K562 (cell line): ENCODE measurements at regions not wholly inside any gene's neighbourhood (a gene's known extent, or its start where the extent isn't known, plus 50 kb on each side); places are given as distances from the start of the nearest gene placed in this dataset.

Source experiments
- ATAC-seq: fragments of 200-7000 bp; cut with Tn5 transposase; 3 replicates; pipeline ENCODE4 v1.9.1; 2020; ENCODE audit warnings: moderate library complexity
- BruUV-seq: library from RNA; stranded (reverse); fragments of 400-500 nt; replicated peaks from 2 replicates; lab custom pipeline; 2021; lab: Mats Ljungman, UMichigan
- CTCF ChIA-PET: fragments of 300-600 bp; formaldehyde crosslinking; extraction: SDS; loops from one replicate; lab custom pipeline; 2021; ENCODE audit warnings: low intra/inter-chr PET ratio; lab: Yijun Ruan, JAX
- POLR2A ChIA-PET: fragments of 300-600, 350-650 bp; sonication (Branson Sonifier 250); formaldehyde crosslinking; extraction: SDS; loops from one replicate; lab custom pipeline; 2021; ENCODE audit warnings: antibody characterized with exemption, inconsistent platforms; lab: Yijun Ruan, JAX
- DNase-seq, 4 experiments: peaks; one replicate each; pipeline versions ENCODE4 v3.0.0 to v3.0.0-alpha.2; 2011 to 2018; ENCODE audit warnings: low spot score in 3 of 4, mixed read lengths in 3 of 4; ENCODE audit errors: extremely low read depth in 1 of 4
- FAIRE-seq: peaks from 2 replicates; lab custom pipeline; 2011; peaks lifted over from hg19 to GRCh38; lab: Jason Lieb, UNC
- H2AFZ ChIP-seq: 2 replicates; pipeline ENCODE4 v1.6.0; 2011; ENCODE audit warnings: low read depth, low read length, control low read depth, inconsistent platforms
- H3K27ac ChIP-seq: fragments of 200-600 bp; 3 replicates; pipeline ENCODE4 v1.8.0; 2011; ENCODE audit warnings: low read depth, mild to moderate bottlenecking, control low read depth, inconsistent platforms, low read length, moderate library complexity, mixed read lengths; ENCODE audit errors: extremely low read depth
- H3K27me3 ChIP-seq, 2 experiments: fragments of 300-600 bp in 1 of 2; 2 replicates in 1 of 2; 3 replicates in 1 of 2; pipeline versions ENCODE4 v1.6.0 to v1.8.0; 2011; ENCODE audit warnings: inconsistent platforms in 2 of 2, low read length in 2 of 2, mild to moderate bottlenecking in 1 of 2, mixed read lengths in 1 of 2, moderate library complexity in 1 of 2; ENCODE audit not compliant: control insufficient read depth in 2 of 2, insufficient read depth in 2 of 2
- H3K36me3 ChIP-seq: fragments of 300-600 bp; 3 replicates; pipeline ENCODE4 v1.8.0; 2011; ENCODE audit warnings: mild to moderate bottlenecking, low read length, inconsistent platforms; ENCODE audit not compliant: control insufficient read depth, insufficient read depth
- H3K4me1 ChIP-seq, 2 experiments: fragments of 200-600 bp in 1 of 2; replicated peaks in 1 of 2; 2 replicates in 1 of 2; 3 replicates in 1 of 2; pipeline versions ENCODE4 v1.5.1 to v1.8.0; 2011; ENCODE audit warnings: inconsistent platforms in 2 of 2, low read length in 2 of 2, mild to moderate bottlenecking in 1 of 2, mixed read lengths in 1 of 2, moderate library complexity in 1 of 2; ENCODE audit not compliant: control insufficient read depth in 2 of 2, insufficient read depth in 2 of 2
- H3K4me2 ChIP-seq: 2 replicates; pipeline ENCODE4 v1.6.1; 2011; ENCODE audit warnings: low read length, control low read depth, inconsistent platforms, mixed read lengths; ENCODE audit not compliant: insufficient read depth
- H3K4me3 ChIP-seq: fragments of 200-600 bp; sonication (generic), shearing (Covaris generic); 2 replicates; pipeline ENCODE4 v1.5.1; 2016; ENCODE audit warnings: control low read depth, inconsistent platforms
- H3K79me2 ChIP-seq: fragments of 200-600 bp; 3 replicates; pipeline ENCODE4 v1.8.0; 2011; ENCODE audit warnings: low read length, inconsistent platforms; ENCODE audit not compliant: control insufficient read depth, insufficient read depth
- H3K9ac ChIP-seq, 2 experiments: 2 replicates each; pipeline versions ENCODE4 v1.6.0 to v1.6.1; 2011; ENCODE audit warnings: low read depth in 2 of 2, low read length in 2 of 2, control low read depth in 1 of 2, inconsistent platforms in 1 of 2, mild to moderate bottlenecking in 1 of 2, mixed read lengths in 1 of 2; ENCODE audit not compliant: insufficient read depth in 1 of 2
- H3K9me1 ChIP-seq: one replicate; pipeline ENCODE4 v1.6.0; 2011; ENCODE audit warnings: inconsistent platforms, mild to moderate bottlenecking, low read length, moderate library complexity; ENCODE audit not compliant: control insufficient read depth, insufficient read depth
- H3K9me3 ChIP-seq: replicated peaks from 2 replicates; pipeline ENCODE4 v1.5.1; 2011; ENCODE audit warnings: low read depth, low read length, inconsistent platforms; ENCODE audit not compliant: control insufficient read depth, insufficient read depth
- H4K20me1 ChIP-seq: replicated peaks from 2 replicates; pipeline ENCODE4 v1.6.1; 2011; ENCODE audit warnings: low read length, inconsistent platforms, mixed read lengths; ENCODE audit not compliant: control insufficient read depth, insufficient read depth
- BRF1 ChIP-seq: IDR thresholded peaks from 3 replicates; pipeline ENCODE4 v1.6.1; 2011; ENCODE audit warnings: borderline replicate concordance, mild to moderate bottlenecking; ENCODE audit not compliant: insufficient read length; ENCODE audit errors: extremely low read depth
- E4F1 ChIP-seq: fragments of 250-450 bp; sonication (Bioruptor Pico); IDR thresholded peaks from 2 replicates; pipeline ENCODE4 v1.5.0; 2021; ENCODE audit warnings: mild to moderate bottlenecking, borderline replicate concordance
- GTF2B ChIP-seq: IDR thresholded peaks from 2 replicates; pipeline ENCODE4 v1.6.1; 2011; ENCODE audit not compliant: insufficient read length; ENCODE audit errors: extremely low read depth
- HOXB6 ChIP-seq: fragments of 250-450 bp; sonication (Bioruptor Pico); IDR thresholded peaks from 2 replicates; pipeline ENCODE4 v1.5.1; 2022; ENCODE audit warnings: mild to moderate bottlenecking, borderline replicate concordance
- MAFK ChIP-seq: IDR thresholded peaks from 2 replicates; pipeline ENCODE4 v1.6.1; 2011; ENCODE audit warnings: low read length, improper control_type of control experiment
- MEF2D ChIP-seq: conservative IDR thresholded peaks from 2 replicates; pipeline ENCODE4 v1.6.1; 2016; ENCODE audit warnings: low read depth, missing genetic modification characterization, missing compliant biosample characterization
- RAD21 ChIP-seq, 2 experiments: fragments of 250-450 bp in 1 of 2; fragments of 450-650 bp in 1 of 2; sonication (Bioruptor Pico) in 1 of 2; formaldehyde crosslinking in 1 of 2; IDR thresholded peaks in 1 of 2; conservative IDR thresholded peaks in 1 of 2; 2 replicates each; pipeline versions ENCODE4 v1.4.0 to v1.8.0; 2020 to 2022; ENCODE audit warnings: mild to moderate bottlenecking in 2 of 2, moderate library complexity in 1 of 2
- SMARCA4 ChIP-seq: fragments of 450-650 bp; IDR thresholded peaks from 2 replicates; pipeline ENCODE4 v1.6.1; 2016
- U2AF2 ChIP-seq: fragments of 200-400 bp; formaldehyde crosslinking; optimal IDR thresholded peaks from 2 replicates; pipeline ENCODE3; 2017; ENCODE audit warnings: low read depth, mild to moderate bottlenecking, low read length
- ZKSCAN8 ChIP-seq: fragments of 200-800 bp; sonication (Bioruptor generic); IDR thresholded peaks from 2 replicates; pipeline ENCODE4 v1.6.1; 2016; ENCODE audit warnings: missing genetic modification characterization, missing compliant biosample characterization
- ZNF217 ChIP-seq: sonication (generic); formaldehyde crosslinking; IDR thresholded peaks from 2 replicates; pipeline ENCODE4 v1.8.0; 2022; ENCODE audit warnings: mild to moderate bottlenecking, missing genetic modification reagents
- ZNF239 ChIP-seq: fragments of 250-450 bp; sonication (Bioruptor Pico); IDR thresholded peaks from 2 replicates; pipeline ENCODE4 v1.4.0; 2020; ENCODE audit warnings: mild to moderate bottlenecking
- ZNF561 ChIP-seq: fragments of 450-650 bp; formaldehyde crosslinking; conservative IDR thresholded peaks from 2 replicates; pipeline ENCODE4 v1.4.0; 2020; ENCODE audit warnings: mild to moderate bottlenecking, moderate library complexity
- ZNF785 ChIP-seq: fragments of 250-450 bp; sonication (Bioruptor Pico); IDR thresholded peaks from 2 replicates; pipeline ENCODE4 v1.4.0; 2020; ENCODE audit warnings: mild to moderate bottlenecking
- WGBS: fragments of 100-300 bp; shearing (Covaris generic); methylation state at CpG from one replicate; pipeline ENCODE4 v1.1.6; 2016; ENCODE audit warnings: low coverage, mixed read lengths; ENCODE audit not compliant: insufficient coverage; ENCODE audit errors: missing lambda C conversion rate; 5-methylcytosine and 5-hydroxymethylcytosine counted together
- in situ Hi-C: fragments of 300-500 bp; cut with MboI; formaldehyde crosslinking; loops from 4 replicates; pipeline ENCODE4 v1.15.0; 2018; ENCODE audit warnings: inconsistent platforms, mixed read lengths
- intact Hi-C: fragments of 100-400 bp; cut with micrococcal nuclease; formaldehyde crosslinking; loops from 2 replicates; pipeline ENCODE4 v1.14.2; 2022
- TF ChIP-seq, protein P1 (sequence below): fragments of 250-450 bp; sonication (Bioruptor Pico); IDR thresholded peaks from 2 replicates; pipeline ENCODE4 v1.6.1; 2021; ENCODE audit warnings: mild to moderate bottlenecking
- TF ChIP-seq, protein P2 (sequence below): sonication (generic); formaldehyde crosslinking; IDR thresholded peaks from 2 replicates; pipeline ENCODE4 v1.4.0; 2020; ENCODE audit warnings: mild to moderate bottlenecking, missing genetic modification reagents
- TF ChIP-seq, protein P3 (sequence below): fragments of 250-450 bp; sonication (Bioruptor Pico); IDR thresholded peaks from 2 replicates; pipeline ENCODE4 v1.8.0; 2021; ENCODE audit warnings: moderate library complexity, mild to moderate bottlenecking, inconsistent platforms

GRCh38 chr2:188129677-188130076 lies 162.0 kb upstream of the GULP1 start:
- Histone ChIP-seq H3K9me3 (no peaks in the 10 kb centered on the region), H3K27ac (no peak overlapping the region), H3K79me2 (no peaks in the 10 kb centered on the region), H3K9me1 (no peaks in the 10 kb centered on the region), H3K4me3 (no peak overlapping the region), H2AFZ (no peak overlapping the region), H3K36me3 (no peaks in the 10 kb centered on the region), H3K4me2 (no peak overlapping the region), H3K27me3 (no peaks in the 10 kb centered on the region), H3K9ac (no peak overlapping the region), H4K20me1 (no peaks in the 10 kb centered on the region), H3K4me1 (no peaks in the 10 kb centered on the region)
- ChIA-PET CTCF (no interaction called here), POLR2A (no interaction called here)
- no peak for FAIRE-seq
- no TSS peak for BruUV-seq
- intact Hi-C loops (no loop called here), in situ Hi-C loops (no loop called here)
- no peak for ATAC-seq
- DNase-seq: no peak
- 5% methylated on average over 4 of the region's 4 CpGs for whole genome bisulfite sequencing
- no peak for TF ChIP-seq ZNF785
- TF ChIP-seq, protein P1, sequence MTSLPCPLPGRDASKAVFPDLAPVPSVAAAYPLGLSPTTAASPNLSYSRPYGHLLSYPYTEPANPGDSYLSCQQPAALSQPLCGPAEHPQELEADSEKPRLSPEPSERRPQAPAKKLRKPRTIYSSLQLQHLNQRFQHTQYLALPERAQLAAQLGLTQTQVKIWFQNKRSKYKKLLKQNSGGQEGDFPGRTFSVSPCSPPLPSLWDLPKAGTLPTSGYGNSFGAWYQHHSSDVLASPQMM (CRISPR knock-in tag): no peak
- no peak for TF ChIP-seq BRF1
- no peak for TF ChIP-seq ZNF561 (CRISPR knock-in tag)
- no peak for TF ChIP-seq ZNF217
- TF ChIP-seq, protein P2, sequence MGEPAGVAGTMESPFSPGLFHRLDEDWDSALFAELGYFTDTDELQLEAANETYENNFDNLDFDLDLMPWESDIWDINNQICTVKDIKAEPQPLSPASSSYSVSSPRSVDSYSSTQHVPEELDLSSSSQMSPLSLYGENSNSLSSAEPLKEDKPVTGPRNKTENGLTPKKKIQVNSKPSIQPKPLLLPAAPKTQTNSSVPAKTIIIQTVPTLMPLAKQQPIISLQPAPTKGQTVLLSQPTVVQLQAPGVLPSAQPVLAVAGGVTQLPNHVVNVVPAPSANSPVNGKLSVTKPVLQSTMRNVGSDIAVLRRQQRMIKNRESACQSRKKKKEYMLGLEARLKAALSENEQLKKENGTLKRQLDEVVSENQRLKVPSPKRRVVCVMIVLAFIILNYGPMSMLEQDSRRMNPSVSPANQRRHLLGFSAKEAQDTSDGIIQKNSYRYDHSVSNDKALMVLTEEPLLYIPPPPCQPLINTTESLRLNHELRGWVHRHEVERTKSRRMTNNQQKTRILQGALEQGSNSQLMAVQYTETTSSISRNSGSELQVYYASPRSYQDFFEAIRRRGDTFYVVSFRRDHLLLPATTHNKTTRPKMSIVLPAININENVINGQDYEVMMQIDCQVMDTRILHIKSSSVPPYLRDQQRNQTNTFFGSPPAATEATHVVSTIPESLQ (CRISPR knock-in tag): no peak
- no peak for TF ChIP-seq ZKSCAN8
- no peak for TF ChIP-seq HOXB6
- no peak for TF ChIP-seq RAD21 (CRISPR knock-in tag; conservative IDR thresholded peaks at IDR 0.05 in 1 of 2, IDR thresholded peaks at IDR 0.05 in 1 of 2)
- TF ChIP-seq MAFK: no peak
- TF ChIP-seq, protein P3, sequence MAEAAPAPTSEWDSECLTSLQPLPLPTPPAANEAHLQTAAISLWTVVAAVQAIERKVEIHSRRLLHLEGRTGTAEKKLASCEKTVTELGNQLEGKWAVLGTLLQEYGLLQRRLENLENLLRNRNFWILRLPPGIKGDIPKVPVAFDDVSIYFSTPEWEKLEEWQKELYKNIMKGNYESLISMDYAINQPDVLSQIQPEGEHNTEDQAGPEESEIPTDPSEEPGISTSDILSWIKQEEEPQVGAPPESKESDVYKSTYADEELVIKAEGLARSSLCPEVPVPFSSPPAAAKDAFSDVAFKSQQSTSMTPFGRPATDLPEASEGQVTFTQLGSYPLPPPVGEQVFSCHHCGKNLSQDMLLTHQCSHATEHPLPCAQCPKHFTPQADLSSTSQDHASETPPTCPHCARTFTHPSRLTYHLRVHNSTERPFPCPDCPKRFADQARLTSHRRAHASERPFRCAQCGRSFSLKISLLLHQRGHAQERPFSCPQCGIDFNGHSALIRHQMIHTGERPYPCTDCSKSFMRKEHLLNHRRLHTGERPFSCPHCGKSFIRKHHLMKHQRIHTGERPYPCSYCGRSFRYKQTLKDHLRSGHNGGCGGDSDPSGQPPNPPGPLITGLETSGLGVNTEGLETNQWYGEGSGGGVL (CRISPR knock-in tag): no peak
- no peak for TF ChIP-seq MEF2D
- TF ChIP-seq GTF2B: no peak
- no peak for TF ChIP-seq U2AF2
- no peak for TF ChIP-seq E4F1
- no peak for TF ChIP-seq SMARCA4
- no peak for TF ChIP-seq ZNF239
